SK-N-MC (cell line): ENCODE measurements at regions not wholly inside any gene's neighbourhood (a gene's known extent, or its start where the extent isn't known, plus 50 kb on each side); places are given as distances from the start of the nearest gene placed in this dataset.

Source experiments
- DNase-seq: peaks from one replicate; pipeline ENCODE4 v3.0.0-alpha.2; 2011; ENCODE audit warnings: low read depth, low spot score
- H3K27ac ChIP-seq: fragments of 200-600 bp; sonication (generic); 2 replicates; pipeline ENCODE4 v1.5.1; 2016; ENCODE audit warnings: mixed run types
- H3K36me3 ChIP-seq: fragments of 200-600 bp; sonication (generic); 2 replicates; pipeline ENCODE4 v1.6.1; 2017; ENCODE audit warnings: antibody characterized with exemption, low read length, mixed read lengths; ENCODE audit not compliant: insufficient read depth
- H3K4me3 ChIP-seq: fragments of 200-600 bp; sonication (generic); 2 replicates; pipeline ENCODE4 v1.5.1; 2016
- H3K9ac ChIP-seq: fragments of 200-600 bp; sonication (generic); 2 replicates; pipeline ENCODE4 v1.8.0; 2017; ENCODE audit warnings: mixed run types, mixed read lengths; ENCODE audit not compliant: insufficient read length
- H3K9me3 ChIP-seq: fragments of 200-600 bp; sonication (generic); 2 replicates; pipeline ENCODE4 v1.6.1; 2017; ENCODE audit warnings: low read depth, mild to moderate bottlenecking, antibody characterized with exemption, low read length, moderate library complexity, mixed read lengths
- EZH2 ChIP-seq: fragments of 200-600 bp; sonication (generic); IDR thresholded peaks from one replicate; pipeline ENCODE4 v1.6.1; 2017; ENCODE audit warnings: antibody characterized with exemption
- FOXP2 ChIP-seq: optimal IDR thresholded peaks from 2 replicates; pipeline ENCODE3; 2011; ENCODE audit warnings: mild to moderate bottlenecking, moderate library complexity; ENCODE audit not compliant: insufficient read depth; ENCODE audit errors: extremely low read length, control extremely low read depth
- POLR2AphosphoS5 ChIP-seq: IDR thresholded peaks from 2 replicates; pipeline ENCODE4 v1.6.1; 2012; ENCODE audit warnings: mild to moderate bottlenecking, low read depth, low read length, borderline replicate concordance

GRCh38 chr1:112318698-112319370, 77.2 kb upstream of the CTTNBP2NL start:
- TF ChIP-seq POLR2AphosphoS5, result no peak
- TF ChIP-seq FOXP2, result no peak
- no peak overlapping the region for H3K9ac ChIP-seq
- no peak overlapping the region for H3K27ac ChIP-seq
- no peaks in the 10 kb centered on the region for H3K36me3 ChIP-seq
- no peaks in the 10 kb centered on the region for H3K9me3 ChIP-seq
- H3K4me3 ChIP-seq, result no peak overlapping the region
- no peak for DNase-seq

DNA sequence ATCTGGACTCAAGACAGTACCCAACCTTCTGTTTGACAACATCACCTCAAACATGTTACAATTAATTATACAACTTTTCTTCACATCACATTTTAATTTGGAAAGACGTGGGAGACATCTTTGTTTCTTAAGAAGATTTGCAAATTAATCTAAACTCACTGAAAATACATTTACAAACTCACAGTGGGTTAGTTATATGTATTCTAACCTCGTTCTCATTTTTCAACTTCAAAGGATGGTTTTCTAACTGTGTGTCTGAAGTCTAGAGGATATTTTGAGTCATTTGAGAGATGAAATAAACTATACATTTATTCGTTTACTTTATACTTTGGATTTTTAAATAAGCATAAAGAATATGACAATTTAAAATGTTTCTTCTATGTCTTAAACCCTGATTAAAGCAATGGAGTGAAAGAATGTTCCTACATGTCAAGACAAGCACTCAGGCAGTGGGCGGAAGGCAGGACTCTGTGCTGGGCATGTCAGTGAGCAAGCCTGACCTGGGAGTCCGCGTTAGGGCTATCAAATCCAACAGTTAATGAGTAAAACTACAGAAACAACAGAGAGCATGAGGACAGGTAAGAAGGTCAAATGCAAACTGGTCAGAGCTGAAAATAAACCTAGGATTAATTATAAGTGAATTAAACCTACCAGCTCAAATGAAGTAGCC, 76.5 kb upstream of the CTTNBP2NL start:
- Histone ChIP-seq H3K4me3 (no peak overlapping the region), H3K36me3 (no peaks in the 10 kb centered on the region), H3K9me3 (no peaks in the 10 kb centered on the region), H3K9ac (no peak overlapping the region), H3K27ac (no peak overlapping the region)
- no peak for TF ChIP-seq EZH2
- no peak for TF ChIP-seq FOXP2
- TF ChIP-seq POLR2AphosphoS5, result no peak
- no peak for DNase-seq

GRCh38 chr1:112320058-112320457, 76.0 kb upstream of the CTTNBP2NL start:
- Histone ChIP-seq H3K9ac (no peak overlapping the region), H3K36me3 (no peaks in the 10 kb centered on the region), H3K4me3 (no peak overlapping the region), H3K27ac (no peak overlapping the region), H3K9me3 (no peaks in the 10 kb centered on the region)
- DNase-seq, result no peak
- no peak for TF ChIP-seq EZH2

- no peak for DNase-seq
- TF ChIP-seq EZH2 (no peak), POLR2AphosphoS5 (no peak), FOXP2 (no peak)
- no peaks in the 10 kb centered on the region for H3K9me3 ChIP-seq
- H3K27ac ChIP-seq, result no peak overlapping the region
- no peak overlapping the region for H3K4me3 ChIP-seq
- H3K9ac ChIP-seq, result no peak overlapping the region
- H3K36me3 ChIP-seq, result no peaks in the 10 kb centered on the region
Observed at GRCh38 chr1:112322018-112322417, 74.0 kb upstream of the CTTNBP2NL start.

DNA sequence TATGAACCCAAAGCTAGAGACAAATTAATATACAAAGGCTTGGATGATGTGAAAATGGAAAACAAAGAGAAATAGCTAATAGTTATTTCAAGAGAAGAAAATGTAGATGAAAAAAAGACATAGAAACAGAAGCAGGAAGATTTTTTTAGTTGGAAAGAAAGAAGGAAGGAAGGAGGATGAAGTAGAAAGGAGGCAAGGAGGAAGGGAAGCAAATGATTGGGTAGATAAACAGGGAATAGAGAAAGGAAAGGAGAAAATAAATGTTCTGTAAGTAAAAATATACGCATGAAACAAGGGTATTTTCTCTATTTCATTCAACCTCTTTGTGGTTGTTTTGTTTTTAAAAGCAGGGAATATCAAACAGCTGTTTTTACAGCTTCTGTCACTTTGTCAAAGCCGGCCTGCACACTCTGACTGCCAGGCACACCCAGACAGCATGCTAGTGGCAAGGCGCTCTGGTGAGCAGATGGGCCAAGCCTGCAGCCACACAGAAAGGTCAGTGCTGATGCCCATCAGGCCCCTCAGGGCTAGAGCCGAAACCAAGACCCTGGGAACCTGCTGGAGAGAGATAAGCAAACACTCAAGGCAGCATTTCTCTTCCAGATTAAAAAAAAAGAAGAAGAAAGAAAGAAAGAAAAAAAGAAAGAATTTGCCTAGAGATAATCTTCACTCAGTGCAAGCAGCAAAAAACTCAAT, 72.9 kb upstream of the CTTNBP2NL start:
- no peak overlapping the region for H3K4me3 ChIP-seq
- no peaks in the 10 kb centered on the region for H3K36me3 ChIP-seq
- DNase-seq, result no peak
- H3K27ac ChIP-seq, result no peak overlapping the region
- H3K9me3 ChIP-seq, result no peaks in the 10 kb centered on the region
- no peak overlapping the region for H3K9ac ChIP-seq
- TF ChIP-seq EZH2, result no peak
- no peak for TF ChIP-seq FOXP2
- no peak for TF ChIP-seq POLR2AphosphoS5

- Histone ChIP-seq H3K9me3 (no peaks in the 10 kb centered on the region), H3K27ac (no peak overlapping the region), H3K9ac (no peak overlapping the region), H3K4me3 (no peak overlapping the region), H3K36me3 (no peaks in the 10 kb centered on the region)
- TF ChIP-seq EZH2 (no peak), FOXP2 (no peak), POLR2AphosphoS5 (no peak)
- DNase-seq, result no peak
Observed at GRCh38 chr1:112325504-112325903, 70.5 kb upstream of the CTTNBP2NL start.

GRCh38 chr1:112328600-112328999, 67.4 kb upstream of the CTTNBP2NL start:
- H3K9ac ChIP-seq, result no peak overlapping the region
- no peak overlapping the region for H3K27ac ChIP-seq
- H3K4me3 ChIP-seq, result no peak overlapping the region
- H3K9me3 ChIP-seq, result no peaks in the 10 kb centered on the region
- no peak for DNase-seq
- no peaks in the 10 kb centered on the region for H3K36me3 ChIP-seq
- TF ChIP-seq FOXP2 (no peak), EZH2 (no peak), POLR2AphosphoS5 (no peak)

GRCh38 chr1:112332176-112333150, 63.6 kb upstream of the CTTNBP2NL start:
- Histone ChIP-seq H3K4me3 (no peak overlapping the region), H3K27ac (no peak overlapping the region), H3K36me3 (no peaks in the 10 kb centered on the region), H3K9ac (no peak overlapping the region), H3K9me3 (no peaks in the 10 kb centered on the region)
- TF ChIP-seq FOXP2, result no peak
- no peak for TF ChIP-seq EZH2
- TF ChIP-seq POLR2AphosphoS5, result no peak
- no peak for DNase-seq
